ENCODE measurements at regions not wholly inside any gene's neighbourhood (a gene's known extent, or its start where the extent isn't known, plus 50 kb on each side); places are given as distances from the start of the nearest gene placed in this dataset.
"Not testable (repeated sequence)": the region's sequence is repeated elsewhere in the genome, so short reads cannot be mapped to it uniquely, and the experiment has no call there.

GRCh38 chr22:11578551-11578950, 3949.4 kb upstream of the OR11H1 start:
- ATAC-seq; H3K9ac ChIP-seq (ENCODE audit: insufficient read depth in 1 of 2, low read depth in 2 of 2, low read length in 2 of 2); DNase-seq (ENCODE audit: extremely low read depth in 1 of 4, low spot score in 3 of 4); H3K4me2 ChIP-seq (ENCODE audit: insufficient read depth, low read length); H3K79me2 ChIP-seq (ENCODE audit: control insufficient read depth, insufficient read depth, low read length); H4K20me1 ChIP-seq (replicated peaks; ENCODE audit: control insufficient read depth, insufficient read depth, low read length); FAIRE-seq; H3K4me1 ChIP-seq (replicated peaks in 1 of 2; ENCODE audit: control insufficient read depth in 2 of 2, insufficient read depth in 2 of 2, low read length in 2 of 2); CTCF ChIA-PET (ENCODE audit: low intra/inter-chr PET ratio); H3K36me3 ChIP-seq (ENCODE audit: control insufficient read depth, insufficient read depth, low read length); H3K27ac ChIP-seq (ENCODE audit: extremely low read depth, low read depth, low read length); intact Hi-C loops (cut with micrococcal nuclease); BruUV-seq (replicated peaks); H3K9me3 ChIP-seq (replicated peaks; ENCODE audit: control insufficient read depth, insufficient read depth, low read depth, low read length); H3K9me1 ChIP-seq (ENCODE audit: control insufficient read depth, insufficient read depth, low read length); POLR2A ChIA-PET; H3K4me3 ChIP-seq; H3K27me3 ChIP-seq (ENCODE audit: control insufficient read depth in 2 of 2, insufficient read depth in 2 of 2, low read length in 2 of 2); H2AFZ ChIP-seq (ENCODE audit: low read depth, low read length): not testable (repeated sequence)
- WGBS (ENCODE audit: insufficient coverage, low coverage, missing lambda C conversion rate) = 2% methylated on average over 3 of the region's 3 CpGs
- in situ Hi-C loops (cut with MboI) = loop anchor here (25.0 kb wide), 1 partner anchor 641 kb away; no protein-coding TSS in a partner anchor

GRCh38 chr22:11582048-11582447, 3945.9 kb upstream of the OR11H1 start:
- POLR2A ChIA-PET; CTCF ChIA-PET (ENCODE audit: low intra/inter-chr PET ratio): not testable (repeated sequence)

GRCh38 chr22:11584231-11584630, 3943.8 kb upstream of the OR11H1 start:
- intact Hi-C loops (cut with micrococcal nuclease); H3K27ac ChIP-seq (ENCODE audit: extremely low read depth, low read depth, low read length); H3K27me3 ChIP-seq (ENCODE audit: control insufficient read depth in 2 of 2, insufficient read depth in 2 of 2, low read length in 2 of 2); H4K20me1 ChIP-seq (replicated peaks; ENCODE audit: control insufficient read depth, insufficient read depth, low read length); CTCF ChIA-PET (ENCODE audit: low intra/inter-chr PET ratio); POLR2A ChIA-PET; H3K9ac ChIP-seq (ENCODE audit: insufficient read depth in 1 of 2, low read depth in 2 of 2, low read length in 2 of 2); FAIRE-seq; H3K4me3 ChIP-seq; H2AFZ ChIP-seq (ENCODE audit: low read depth, low read length); H3K9me3 ChIP-seq (replicated peaks; ENCODE audit: control insufficient read depth, insufficient read depth, low read depth, low read length); H3K4me2 ChIP-seq (ENCODE audit: insufficient read depth, low read length); BruUV-seq (replicated peaks); H3K79me2 ChIP-seq (ENCODE audit: control insufficient read depth, insufficient read depth, low read length); H3K36me3 ChIP-seq (ENCODE audit: control insufficient read depth, insufficient read depth, low read length); H3K4me1 ChIP-seq (replicated peaks in 1 of 2; ENCODE audit: control insufficient read depth in 2 of 2, insufficient read depth in 2 of 2, low read length in 2 of 2); H3K9me1 ChIP-seq (ENCODE audit: control insufficient read depth, insufficient read depth, low read length); ATAC-seq; DNase-seq (ENCODE audit: extremely low read depth in 1 of 4, low spot score in 3 of 4): not testable (repeated sequence)
- in situ Hi-C loops (cut with MboI) = loop anchor here (25.0 kb wide), 1 partner anchor 647 kb away; no protein-coding TSS in a partner anchor
- WGBS (ENCODE audit: insufficient coverage, low coverage, missing lambda C conversion rate) = 0% methylated on average over 4 of the region's 4 CpGs

More at GRCh38 chr22:11582048-11582447, 3945.9 kb upstream of the OR11H1 start:
- under 1% methylated on average over 4 of the region's 4 CpGs for WGBS (ENCODE audit: insufficient coverage, low coverage, missing lambda C conversion rate)
- in situ Hi-C loops (cut with MboI) = loop anchor here (25.0 kb wide), 1 partner anchor 645 kb away; no protein-coding TSS in a partner anchor
- H3K9me1 ChIP-seq (ENCODE audit: control insufficient read depth, insufficient read depth, low read length); H4K20me1 ChIP-seq (replicated peaks; ENCODE audit: control insufficient read depth, insufficient read depth, low read length); H3K9ac ChIP-seq (ENCODE audit: insufficient read depth in 1 of 2, low read depth in 2 of 2, low read length in 2 of 2); H3K4me1 ChIP-seq (replicated peaks in 1 of 2; ENCODE audit: control insufficient read depth in 2 of 2, insufficient read depth in 2 of 2, low read length in 2 of 2); H3K27ac ChIP-seq (ENCODE audit: extremely low read depth, low read depth, low read length); H3K4me3 ChIP-seq; intact Hi-C loops (cut with micrococcal nuclease); FAIRE-seq; H3K36me3 ChIP-seq (ENCODE audit: control insufficient read depth, insufficient read depth, low read length); DNase-seq (ENCODE audit: extremely low read depth in 1 of 4, low spot score in 3 of 4); ATAC-seq; H2AFZ ChIP-seq (ENCODE audit: low read depth, low read length); H3K27me3 ChIP-seq (ENCODE audit: control insufficient read depth in 2 of 2, insufficient read depth in 2 of 2, low read length in 2 of 2); H3K4me2 ChIP-seq (ENCODE audit: insufficient read depth, low read length); H3K9me3 ChIP-seq (replicated peaks; ENCODE audit: control insufficient read depth, insufficient read depth, low read depth, low read length); BruUV-seq (replicated peaks); H3K79me2 ChIP-seq (ENCODE audit: control insufficient read depth, insufficient read depth, low read length): not testable (repeated sequence)

GRCh38 chr22:11594552-11594951, 3933.4 kb upstream of the OR11H1 start:
- WGBS (ENCODE audit: insufficient coverage, low coverage, missing lambda C conversion rate) = 0% methylated on average over 4 of the region's 4 CpGs
- POLR2A ChIA-PET; H3K4me2 ChIP-seq (ENCODE audit: insufficient read depth, low read length); H3K79me2 ChIP-seq (ENCODE audit: control insufficient read depth, insufficient read depth, low read length); H3K9me1 ChIP-seq (ENCODE audit: control insufficient read depth, insufficient read depth, low read length); BruUV-seq (replicated peaks); H3K27me3 ChIP-seq (ENCODE audit: control insufficient read depth in 2 of 2, insufficient read depth in 2 of 2, low read length in 2 of 2); CTCF ChIA-PET (ENCODE audit: low intra/inter-chr PET ratio); H2AFZ ChIP-seq (ENCODE audit: low read depth, low read length); H3K27ac ChIP-seq (ENCODE audit: extremely low read depth, low read depth, low read length); H3K9ac ChIP-seq (ENCODE audit: insufficient read depth in 1 of 2, low read depth in 2 of 2, low read length in 2 of 2); H3K36me3 ChIP-seq (ENCODE audit: control insufficient read depth, insufficient read depth, low read length); H4K20me1 ChIP-seq (replicated peaks; ENCODE audit: control insufficient read depth, insufficient read depth, low read length); ATAC-seq; H3K9me3 ChIP-seq (replicated peaks; ENCODE audit: control insufficient read depth, insufficient read depth, low read depth, low read length); DNase-seq (ENCODE audit: extremely low read depth in 1 of 4, low spot score in 3 of 4); FAIRE-seq; H3K4me1 ChIP-seq (replicated peaks in 1 of 2; ENCODE audit: control insufficient read depth in 2 of 2, insufficient read depth in 2 of 2, low read length in 2 of 2); intact Hi-C loops (cut with micrococcal nuclease); H3K4me3 ChIP-seq: not testable (repeated sequence)
- in situ Hi-C loops (cut with MboI) = loop anchor here (25.0 kb wide), 1 partner anchor 657 kb away; no protein-coding TSS in a partner anchor

Data from K562 (cell line).